Hepatic stellate cell (primary cell): ENCODE measurements at regions not wholly inside any gene's neighbourhood (a gene's known extent, or its start where the extent isn't known, plus 50 kb on each side); places are given as distances from the start of the nearest gene placed in this dataset.

Experiments used
- DNase-seq: peaks from one replicate; pipeline ENCODE4 v3.0.0; 2011; ENCODE audit warnings: low spot score

- DNase-seq: no peak
Observed at GRCh38 chr4:20598626-20599025, 101.6 kb upstream of the PACRGL start.

- no peak for DNase-seq
Observed at GRCh38 chr4:20603671-20604313, 96.5 kb upstream of the PACRGL start.

- no peak for DNase-seq
Observed at GRCh38 chr4:20612313-20612712, 87.9 kb upstream of the PACRGL start.

GRCh38 chr4:20614816-20615215 is 85.4 kb upstream of the PACRGL start:
- no peak for DNase-seq

- no peak for DNase-seq
Observed at GRCh38 chr4:20615486-20616260, 84.6 kb upstream of the PACRGL start.

GRCh38 chr4:20616313-20616712 is 83.9 kb upstream of the PACRGL start:
- no peak for DNase-seq

- no peak for DNase-seq
Observed at GRCh38 chr4:20616848-20617247, 83.4 kb upstream of the PACRGL start.

GRCh38 chr4:20617678-20618396 is 82.4 kb upstream of the PACRGL start:
- DNase-seq: no peak

- no peak for DNase-seq
Observed at GRCh38 chr4:20618731-20619130, 81.5 kb upstream of the PACRGL start.

- DNase-seq: no peak
Observed at GRCh38 chr4:20621476-20621875, 78.8 kb upstream of the PACRGL start.

- DNase-seq: no peak
Observed at GRCh38 chr4:20622701-20623100, 77.6 kb upstream of the PACRGL start.

- no peak for DNase-seq
Observed at GRCh38 chr4:20623939-20624338, 76.3 kb upstream of the PACRGL start.

GRCh38 chr4:20624793-20625374 is 75.4 kb upstream of the PACRGL start:
- DNase-seq: no peak

- DNase-seq: no peak
Observed at GRCh38 chr4:20625426-20625825, 74.8 kb upstream of the PACRGL start.

- no peak for DNase-seq
Observed at GRCh38 chr4:20626326-20627005, 73.8 kb upstream of the PACRGL start.

GRCh38 chr4:20627866-20628265 is 72.4 kb upstream of the PACRGL start:
- no peak for DNase-seq

- no peak for DNase-seq
Observed at GRCh38 chr4:20629186-20630106, 70.8 kb upstream of the PACRGL start.

- DNase-seq: no peak
Observed at GRCh38 chr4:20638825-20639224, 61.4 kb upstream of the PACRGL start.

GRCh38 chr4:20639346-20639745 is 60.9 kb upstream of the PACRGL start:
- no peak for DNase-seq

GRCh38 chr4:20640989-20641388 is 59.3 kb upstream of the PACRGL start:
- DNase-seq: no peak

GRCh38 chr4:20641976-20642375 is 58.3 kb upstream of the PACRGL start:
- no peak for DNase-seq
